ENCODE measurements at regions not wholly inside any gene's neighbourhood (a gene's known extent, or its start where the extent isn't known, plus 50 kb on each side); places are given as distances from the start of the nearest gene placed in this dataset.

- H3K27me3 Mint-ChIP-seq (ENCODE audit: low read depth, unreplicated experiment) = no peaks in the 10 kb centered on the region
- FAIRE-seq = no peak
- H3K27ac Mint-ChIP-seq (ENCODE audit: unreplicated experiment) = no peak overlapping the region
These were observed 200.7 kb upstream of the NPSR1 start for GRCh38 chr7:34457329-34457728.

DNA sequence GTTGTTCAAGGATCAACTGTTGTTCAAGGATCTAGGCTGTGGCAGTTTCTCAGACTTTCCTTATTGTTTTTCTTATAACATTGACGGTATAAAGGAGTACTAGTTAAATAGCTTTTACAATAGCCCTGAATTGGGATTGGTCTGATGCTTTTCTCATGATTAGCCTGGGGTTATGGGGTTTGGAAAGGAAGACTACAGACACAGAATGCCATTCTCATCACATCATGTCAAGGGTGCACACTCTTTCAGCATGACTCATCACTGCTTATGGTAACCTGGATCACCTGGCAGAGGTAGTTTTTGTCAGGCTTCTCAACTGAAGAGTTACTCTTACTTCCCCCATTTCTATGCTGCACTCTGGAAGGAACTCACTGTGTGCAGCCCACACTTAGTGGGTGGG is 194.2 kb upstream of the NPSR1 start:
- no peak overlapping the region for H3K4me3 ChIP-seq (ENCODE audit: insufficient read depth, low read depth, low read length)
- H2AFZ ChIP-seq (ENCODE audit: low read depth, low read length) = no peak overlapping the region
- H3K27me3 Mint-ChIP-seq (ENCODE audit: low read depth, unreplicated experiment) = no peaks in the 10 kb centered on the region
- no peak overlapping the region for H3K4me3 Mint-ChIP-seq (ENCODE audit: unreplicated experiment)
- no peaks in the 10 kb centered on the region for H3K36me3 Mint-ChIP-seq (ENCODE audit: low read depth, unreplicated experiment)
- no peaks in the 10 kb centered on the region for H3K9me3 ChIP-seq (ENCODE audit: insufficient read depth, low read depth, low read length)
- no peaks in the 10 kb centered on the region for H3K27me3 ChIP-seq (ENCODE audit: insufficient read depth, low read length)
- no peaks in the 10 kb centered on the region for H3K36me3 ChIP-seq (ENCODE audit: insufficient read depth, low read length)
- no peak overlapping the region for H3K9ac ChIP-seq (ENCODE audit: low read length)
- TF ChIP-seq EZH2 (IDR thresholded peaks at IDR 0.05; ENCODE audit: insufficient read depth, low read length) = no peak
- TF ChIP-seq, protein P1, sequence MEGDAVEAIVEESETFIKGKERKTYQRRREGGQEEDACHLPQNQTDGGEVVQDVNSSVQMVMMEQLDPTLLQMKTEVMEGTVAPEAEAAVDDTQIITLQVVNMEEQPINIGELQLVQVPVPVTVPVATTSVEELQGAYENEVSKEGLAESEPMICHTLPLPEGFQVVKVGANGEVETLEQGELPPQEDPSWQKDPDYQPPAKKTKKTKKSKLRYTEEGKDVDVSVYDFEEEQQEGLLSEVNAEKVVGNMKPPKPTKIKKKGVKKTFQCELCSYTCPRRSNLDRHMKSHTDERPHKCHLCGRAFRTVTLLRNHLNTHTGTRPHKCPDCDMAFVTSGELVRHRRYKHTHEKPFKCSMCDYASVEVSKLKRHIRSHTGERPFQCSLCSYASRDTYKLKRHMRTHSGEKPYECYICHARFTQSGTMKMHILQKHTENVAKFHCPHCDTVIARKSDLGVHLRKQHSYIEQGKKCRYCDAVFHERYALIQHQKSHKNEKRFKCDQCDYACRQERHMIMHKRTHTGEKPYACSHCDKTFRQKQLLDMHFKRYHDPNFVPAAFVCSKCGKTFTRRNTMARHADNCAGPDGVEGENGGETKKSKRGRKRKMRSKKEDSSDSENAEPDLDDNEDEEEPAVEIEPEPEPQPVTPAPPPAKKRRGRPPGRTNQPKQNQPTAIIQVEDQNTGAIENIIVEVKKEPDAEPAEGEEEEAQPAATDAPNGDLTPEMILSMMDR (IDR thresholded peaks at IDR 0.05; ENCODE audit: insufficient read depth, low read depth, low read length) = no peak
- H3K27ac Mint-ChIP-seq (ENCODE audit: unreplicated experiment) = peak overlapping the region; percentile 88
- peaks cover 11% of the 10 kb centered on the region for H3K4me1 Mint-ChIP-seq (ENCODE audit: low read depth, unreplicated experiment)
- no peaks in the 10 kb centered on the region for H3K4me1 ChIP-seq (ENCODE audit: insufficient read depth, low read length)
- peaks cover 3% of the 10 kb centered on the region for H3K9me3 Mint-ChIP-seq (ENCODE audit: unreplicated experiment)
- H4K20me1 ChIP-seq (ENCODE audit: insufficient read depth, low read length) = no peaks in the 10 kb centered on the region
- no peak overlapping the region for H3K4me2 ChIP-seq (ENCODE audit: low read length)
- DNase-seq (ENCODE audit: low read depth) = no peak
- no peaks in the 10 kb centered on the region for H3K79me2 ChIP-seq (ENCODE audit: insufficient read depth, low read length)
- FAIRE-seq = no peak
- no peak overlapping the region for H3K27ac ChIP-seq (ENCODE audit: low read depth, low read length)

More at GRCh38 chr7:34457329-34457728, 200.7 kb upstream of the NPSR1 start:
- H3K9me3 ChIP-seq (ENCODE audit: insufficient read depth, low read depth, low read length) = no peaks in the 10 kb centered on the region
- H3K27ac ChIP-seq (ENCODE audit: low read depth, low read length) = no peak overlapping the region
- Mint-ChIP-seq H3K36me3 (ENCODE audit: low read depth, unreplicated experiment) (no peaks in the 10 kb centered on the region), H3K9me3 (ENCODE audit: unreplicated experiment) (peaks cover 3% of the 10 kb centered on the region), H3K4me3 (ENCODE audit: unreplicated experiment) (no peak overlapping the region), H3K4me1 (ENCODE audit: low read depth, unreplicated experiment) (peaks cover 6% of the 10 kb centered on the region)
- DNase-seq (ENCODE audit: low read depth) = no peak
- no peak overlapping the region for H2AFZ ChIP-seq (ENCODE audit: low read depth, low read length)
- H4K20me1 ChIP-seq (ENCODE audit: insufficient read depth, low read length) = no peaks in the 10 kb centered on the region
- no peak overlapping the region for H3K4me2 ChIP-seq (ENCODE audit: low read length)
- peaks cover 7% of the 10 kb centered on the region for H3K4me1 ChIP-seq (ENCODE audit: insufficient read depth, low read length)
- H3K9ac ChIP-seq (ENCODE audit: low read length) = no peak overlapping the region
- no peaks in the 10 kb centered on the region for H3K27me3 ChIP-seq (ENCODE audit: insufficient read depth, low read length)
- H3K79me2 ChIP-seq (ENCODE audit: insufficient read depth, low read length) = no peaks in the 10 kb centered on the region
- H3K4me3 ChIP-seq (ENCODE audit: insufficient read depth, low read depth, low read length) = no peak overlapping the region
- no peaks in the 10 kb centered on the region for H3K36me3 ChIP-seq (ENCODE audit: insufficient read depth, low read length)
- no peak for TF ChIP-seq EZH2 (IDR thresholded peaks at IDR 0.05; ENCODE audit: insufficient read depth, low read length)
- TF ChIP-seq, protein P1 (IDR thresholded peaks at IDR 0.05; ENCODE audit: insufficient read depth, low read depth, low read length) = no peak

DNA sequence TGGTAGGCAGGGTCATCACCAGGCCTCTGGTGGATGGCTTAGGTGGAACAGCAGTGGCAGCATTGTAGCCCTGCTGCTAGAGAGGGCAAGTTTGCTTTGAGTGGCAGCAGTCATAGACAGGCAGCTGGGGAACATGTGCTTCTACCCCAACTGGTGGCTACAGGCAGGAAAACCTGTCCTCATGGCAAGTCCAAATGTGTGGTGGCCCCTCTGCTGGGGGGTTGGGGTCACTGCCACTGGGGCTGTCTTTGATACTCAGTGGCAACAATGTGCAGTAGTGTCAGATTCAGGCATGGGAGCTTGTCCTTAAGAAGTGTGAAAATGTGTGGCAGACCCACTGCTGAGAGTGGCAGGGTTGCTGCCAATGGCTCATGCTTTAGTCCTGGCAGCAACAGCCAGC is 186.2 kb upstream of the NPSR1 start:
- no peak overlapping the region for H3K4me3 Mint-ChIP-seq (ENCODE audit: unreplicated experiment)
- H2AFZ ChIP-seq (ENCODE audit: low read depth, low read length) = no peak overlapping the region
- H4K20me1 ChIP-seq (ENCODE audit: insufficient read depth, low read length) = no peaks in the 10 kb centered on the region
- no peaks in the 10 kb centered on the region for H3K79me2 ChIP-seq (ENCODE audit: insufficient read depth, low read length)
- no peak overlapping the region for H3K9ac ChIP-seq (ENCODE audit: low read length)
- no peak for TF ChIP-seq EZH2 (IDR thresholded peaks at IDR 0.05; ENCODE audit: insufficient read depth, low read length)
- TF ChIP-seq, protein P1 (IDR thresholded peaks at IDR 0.05; ENCODE audit: insufficient read depth, low read depth, low read length) = no peak
- H3K9me3 ChIP-seq (ENCODE audit: insufficient read depth, low read depth, low read length) = no peaks in the 10 kb centered on the region
- no peaks in the 10 kb centered on the region for H3K27me3 ChIP-seq (ENCODE audit: insufficient read depth, low read length)
- no peaks in the 10 kb centered on the region for H3K4me1 ChIP-seq (ENCODE audit: insufficient read depth, low read length)
- H3K9me3 Mint-ChIP-seq (ENCODE audit: unreplicated experiment) = peaks cover 6% of the 10 kb centered on the region
- no peak for DNase-seq (ENCODE audit: low read depth)
- no peaks in the 10 kb centered on the region for H3K27me3 Mint-ChIP-seq (ENCODE audit: low read depth, unreplicated experiment)
- H3K27ac ChIP-seq (ENCODE audit: low read depth, low read length) = no peak overlapping the region
- no peak overlapping the region for H3K4me3 ChIP-seq (ENCODE audit: insufficient read depth, low read depth, low read length)
- no peaks in the 10 kb centered on the region for H3K36me3 Mint-ChIP-seq (ENCODE audit: low read depth, unreplicated experiment)
- H3K4me1 Mint-ChIP-seq (ENCODE audit: low read depth, unreplicated experiment) = no peaks in the 10 kb centered on the region
- no peaks in the 10 kb centered on the region for H3K36me3 ChIP-seq (ENCODE audit: insufficient read depth, low read length)
- FAIRE-seq = no peak
- no peak overlapping the region for H3K27ac Mint-ChIP-seq (ENCODE audit: unreplicated experiment)
- no peak overlapping the region for H3K4me2 ChIP-seq (ENCODE audit: low read length)
